Right lobe of liver (tissue), 6 donors: ENCODE measurements at regions not wholly inside any gene's neighbourhood (a gene's known extent, or its start where the extent isn't known, plus 50 kb on each side); places are given as distances from the start of the nearest gene placed in this dataset.

Experiments used
- ATAC-seq, 4 donors: fragments of 200-7000 bp; cut with Tn5 transposase; one replicate each; pipeline ENCODE4 v1.9.1; 2020; ENCODE audit warnings: mild to moderate bottlenecking in 4 of 4, moderate library complexity in 4 of 4
- DNase-seq, 3 donors: peaks; one replicate each; pipeline ENCODE4 v3.0.0-alpha.2; 2020
- H3K27ac ChIP-seq, 3 donors: fragments of 200-600 bp; one replicate each; pipeline ENCODE4 v1.8.0; 2022
- H3K27me3 ChIP-seq, 2 donors: fragments of 200-600 bp; one replicate each; pipeline ENCODE4 v1.8.0; 2022
- H3K36me3 ChIP-seq, 4 donors: fragments of 200-600 bp; sonication (generic) in 1 of 4; one replicate each; pipeline versions ENCODE4 v1.5.1 to v1.8.0; 2017 to 2022; ENCODE audit warnings: control low read depth in 1 of 4
- H3K4me1 ChIP-seq, 4 donors: fragments of 200-600 bp; sonication (generic) in 1 of 4; one replicate each; pipeline versions ENCODE4 v1.5.1 to v1.8.0; 2017 to 2022; ENCODE audit warnings: control low read depth in 1 of 4
- H3K4me3 ChIP-seq, 3 donors: fragments of 200-600 bp; one replicate each; pipeline ENCODE4 v1.8.0; 2022
- H3K9me3 ChIP-seq, 4 donors: fragments of 200-600 bp; sonication (generic) in 1 of 4; one replicate each; pipeline versions ENCODE4 v1.5.1 to v1.8.0; 2017 to 2022; ENCODE audit warnings: control low read depth in 1 of 4
- POLR2A ChIP-seq: fragments of 450-650 bp; IDR thresholded peaks from one replicate; pipeline ENCODE4 v1.6.1; 2017; ENCODE audit warnings: antibody characterized with exemption, mild to moderate bottlenecking
- WGBS: methylation state at CpG from one replicate; pipeline ENCODE4 v1.1.6; 2018; ENCODE audit warnings: low coverage, low lambda C conversion rate; ENCODE audit not compliant: insufficient coverage; ENCODE audit errors: missing lambda C conversion rate; 5-methylcytosine and 5-hydroxymethylcytosine counted together
- intact Hi-C, 2 donors: fragments of 100-400 bp; cut with DNase I; formaldehyde crosslinking; loops; one replicate each; pipeline versions ENCODE4 v1.11.2 to v1.14.1; 2022
- TF ChIP-seq, protein P1 (sequence below), 4 donors: fragments of 200-600 bp in 3 of 4; fragments of 450-650 bp in 1 of 4; IDR thresholded peaks; one replicate each; pipeline versions ENCODE4 v1.5.1 to v1.8.0; 2016 to 2022; ENCODE audit warnings: antibody characterized with exemption in 4 of 4, mild to moderate bottlenecking in 2 of 4
- donor health status: DM: no; HTN: yes; CAD: no.
- donor health status: DM: no; HTN: no; CAD: no.
- donor health status: DM: no; HTN: no; CAD: no.
- donor health status: DM: no; HTN: yes; CAD: no.
- donor health status: DM: no; HTN: yes; CAD: no.

GRCh38 chr16:48101069-48101674 lies 54.6 kb downstream of the ABCC12 start:
- no peak overlapping the region for H3K27ac ChIP-seq
- intact Hi-C loops = no loop called here
- no peaks in the 10 kb centered on the region for H3K27me3 ChIP-seq
- TF ChIP-seq POLR2A = no peak
- TF ChIP-seq, protein P1, sequence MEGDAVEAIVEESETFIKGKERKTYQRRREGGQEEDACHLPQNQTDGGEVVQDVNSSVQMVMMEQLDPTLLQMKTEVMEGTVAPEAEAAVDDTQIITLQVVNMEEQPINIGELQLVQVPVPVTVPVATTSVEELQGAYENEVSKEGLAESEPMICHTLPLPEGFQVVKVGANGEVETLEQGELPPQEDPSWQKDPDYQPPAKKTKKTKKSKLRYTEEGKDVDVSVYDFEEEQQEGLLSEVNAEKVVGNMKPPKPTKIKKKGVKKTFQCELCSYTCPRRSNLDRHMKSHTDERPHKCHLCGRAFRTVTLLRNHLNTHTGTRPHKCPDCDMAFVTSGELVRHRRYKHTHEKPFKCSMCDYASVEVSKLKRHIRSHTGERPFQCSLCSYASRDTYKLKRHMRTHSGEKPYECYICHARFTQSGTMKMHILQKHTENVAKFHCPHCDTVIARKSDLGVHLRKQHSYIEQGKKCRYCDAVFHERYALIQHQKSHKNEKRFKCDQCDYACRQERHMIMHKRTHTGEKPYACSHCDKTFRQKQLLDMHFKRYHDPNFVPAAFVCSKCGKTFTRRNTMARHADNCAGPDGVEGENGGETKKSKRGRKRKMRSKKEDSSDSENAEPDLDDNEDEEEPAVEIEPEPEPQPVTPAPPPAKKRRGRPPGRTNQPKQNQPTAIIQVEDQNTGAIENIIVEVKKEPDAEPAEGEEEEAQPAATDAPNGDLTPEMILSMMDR (IDR thresholded peaks at IDR 0.05) = no peak
- H3K4me1 ChIP-seq = no peaks in the 10 kb centered on the region
- ATAC-seq = no peak
- no peaks in the 10 kb centered on the region for H3K9me3 ChIP-seq
- no peak overlapping the region for H3K4me3 ChIP-seq
- 54% methylated on average over 13 of the region's 13 CpGs for WGBS
- no peak for DNase-seq
- H3K36me3 ChIP-seq = no peaks in the 10 kb centered on the region

DNA sequence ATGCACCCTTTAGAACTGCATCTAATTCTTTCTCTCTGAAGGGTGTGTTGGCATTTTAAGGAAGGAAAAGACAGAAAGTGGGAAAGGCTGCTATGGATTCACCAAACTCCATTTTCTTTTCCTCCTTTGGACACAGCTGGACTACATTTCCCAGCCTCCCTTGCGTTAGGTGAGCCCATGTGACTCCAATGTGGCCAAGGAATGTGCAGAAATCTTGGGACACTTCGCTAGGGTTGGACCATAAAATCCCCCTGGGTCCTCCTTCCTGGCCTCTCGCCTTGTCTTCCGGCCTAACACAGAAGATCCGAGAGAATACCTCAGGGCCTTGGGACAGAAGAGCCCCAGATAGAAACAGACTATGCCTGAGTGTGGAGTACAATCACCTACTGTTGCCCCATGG lies 56.3 kb downstream of the ABCC12 start:
- DNase-seq (no peak), ATAC-seq (no peak)
- WGBS = 75% methylated on average over 4 of the region's 5 CpGs
- Histone ChIP-seq H3K4me1 (no peaks in the 10 kb centered on the region), H3K27me3 (no peaks in the 10 kb centered on the region), H3K9me3 (no peaks in the 10 kb centered on the region), H3K27ac (no peak overlapping the region), H3K36me3 (no peaks in the 10 kb centered on the region), H3K4me3 (no peak overlapping the region)
- intact Hi-C loops = no loop called here
- TF ChIP-seq, protein P1 (IDR thresholded peaks at IDR 0.05) = no peak
- TF ChIP-seq POLR2A = no peak

- no peak for ATAC-seq
- 65% methylated on average over 2 of the region's 2 CpGs for WGBS
- H3K4me1 ChIP-seq = no peaks in the 10 kb centered on the region
- TF ChIP-seq, protein P1 (IDR thresholded peaks at IDR 0.05) = no peak
- TF ChIP-seq POLR2A = no peak
- no peaks in the 10 kb centered on the region for H3K27me3 ChIP-seq
- H3K27ac ChIP-seq = no peak overlapping the region
- H3K4me3 ChIP-seq = no peak overlapping the region
- H3K9me3 ChIP-seq = no peaks in the 10 kb centered on the region
- DNase-seq = no peak
- no peaks in the 10 kb centered on the region for H3K36me3 ChIP-seq
- intact Hi-C loops = no loop called here
Measured at GRCh38 chr16:48098472-48098871, 57.3 kb downstream of the ABCC12 start.

DNA sequence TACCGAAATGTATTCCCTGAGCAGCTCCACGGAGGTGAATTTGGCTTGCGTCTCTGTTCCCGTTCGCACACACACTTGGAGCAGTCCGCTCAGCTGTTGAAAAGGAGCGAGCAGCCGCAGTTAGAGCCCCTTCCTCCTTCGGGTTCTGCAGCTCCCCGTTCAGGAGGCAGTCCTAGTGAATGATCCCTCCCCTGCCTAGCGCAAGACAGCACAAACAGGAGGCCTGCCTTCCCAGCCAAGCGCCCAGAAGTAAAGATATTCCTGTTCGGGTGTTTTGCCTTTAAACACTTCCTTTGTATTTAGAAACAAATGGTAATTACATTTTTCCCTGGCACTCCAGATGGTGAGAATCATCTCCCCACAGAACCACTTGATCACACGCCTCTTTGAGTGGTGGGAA lies 64.7 kb downstream of the ABCC12 start:
- Histone ChIP-seq H3K27ac (no peak overlapping the region), H3K27me3 (no peaks in the 10 kb centered on the region), H3K4me3 (no peak overlapping the region), H3K9me3 (no peaks in the 10 kb centered on the region), H3K36me3 (no peaks in the 10 kb centered on the region), H3K4me1 (no peaks in the 10 kb centered on the region)
- no peak for DNase-seq
- no peak for ATAC-seq
- TF ChIP-seq, protein P1 (IDR thresholded peaks at IDR 0.05) = no peak
- no peak for TF ChIP-seq POLR2A
- 64% methylated on average over 8 of the region's 14 CpGs for WGBS
- intact Hi-C loops = no loop called here
